VCaP (cell line): ENCODE measurements at regions not wholly inside any gene's neighbourhood (a gene's known extent, or its start where the extent isn't known, plus 50 kb on each side); places are given as distances from the start of the nearest gene placed in this dataset.

ENCODE experiments used
- H3K27ac ChIP-seq: fragments of 450-650 bp; 2 replicates; pipeline ENCODE4 v1.5.1; 2017
- TF ChIP-seq, protein P1 (sequence below): fragments of 450-650 bp; conservative IDR thresholded peaks from 2 replicates; pipeline ENCODE4 v1.5.1; 2017; ENCODE audit warnings: mild to moderate bottlenecking, moderate library complexity

DNA sequence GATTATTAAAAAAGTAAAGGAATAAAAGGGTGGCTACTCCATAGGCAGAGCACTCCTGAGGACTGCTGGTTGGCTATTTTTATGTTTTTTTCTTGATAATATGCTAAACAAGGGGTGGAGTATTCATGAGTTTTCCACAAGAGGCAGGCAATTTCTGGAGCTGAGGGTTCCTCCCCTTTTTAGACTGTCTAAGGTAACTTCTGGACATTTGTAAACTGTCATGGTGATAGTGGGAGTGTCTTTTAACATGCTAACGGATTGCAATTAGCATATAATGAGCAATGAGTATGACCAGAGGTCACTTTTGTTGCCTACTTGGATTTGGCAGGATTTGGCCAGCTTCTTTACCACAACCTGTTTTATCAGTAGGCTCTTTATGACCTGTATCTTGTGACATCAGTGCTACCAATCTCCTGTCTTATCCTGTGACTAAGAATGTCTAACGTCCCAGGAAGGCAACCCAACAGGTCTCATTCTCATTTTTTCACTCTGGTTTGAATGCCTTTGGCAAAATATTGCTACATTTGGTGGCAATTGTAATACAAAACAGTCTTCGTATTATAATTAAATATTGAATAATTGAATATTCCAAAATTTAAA is 587.8 kb upstream of the POM121L12 start:
- no peak overlapping the region for H3K27ac ChIP-seq
- TF ChIP-seq, protein P1, sequence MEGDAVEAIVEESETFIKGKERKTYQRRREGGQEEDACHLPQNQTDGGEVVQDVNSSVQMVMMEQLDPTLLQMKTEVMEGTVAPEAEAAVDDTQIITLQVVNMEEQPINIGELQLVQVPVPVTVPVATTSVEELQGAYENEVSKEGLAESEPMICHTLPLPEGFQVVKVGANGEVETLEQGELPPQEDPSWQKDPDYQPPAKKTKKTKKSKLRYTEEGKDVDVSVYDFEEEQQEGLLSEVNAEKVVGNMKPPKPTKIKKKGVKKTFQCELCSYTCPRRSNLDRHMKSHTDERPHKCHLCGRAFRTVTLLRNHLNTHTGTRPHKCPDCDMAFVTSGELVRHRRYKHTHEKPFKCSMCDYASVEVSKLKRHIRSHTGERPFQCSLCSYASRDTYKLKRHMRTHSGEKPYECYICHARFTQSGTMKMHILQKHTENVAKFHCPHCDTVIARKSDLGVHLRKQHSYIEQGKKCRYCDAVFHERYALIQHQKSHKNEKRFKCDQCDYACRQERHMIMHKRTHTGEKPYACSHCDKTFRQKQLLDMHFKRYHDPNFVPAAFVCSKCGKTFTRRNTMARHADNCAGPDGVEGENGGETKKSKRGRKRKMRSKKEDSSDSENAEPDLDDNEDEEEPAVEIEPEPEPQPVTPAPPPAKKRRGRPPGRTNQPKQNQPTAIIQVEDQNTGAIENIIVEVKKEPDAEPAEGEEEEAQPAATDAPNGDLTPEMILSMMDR = no peak

DNA sequence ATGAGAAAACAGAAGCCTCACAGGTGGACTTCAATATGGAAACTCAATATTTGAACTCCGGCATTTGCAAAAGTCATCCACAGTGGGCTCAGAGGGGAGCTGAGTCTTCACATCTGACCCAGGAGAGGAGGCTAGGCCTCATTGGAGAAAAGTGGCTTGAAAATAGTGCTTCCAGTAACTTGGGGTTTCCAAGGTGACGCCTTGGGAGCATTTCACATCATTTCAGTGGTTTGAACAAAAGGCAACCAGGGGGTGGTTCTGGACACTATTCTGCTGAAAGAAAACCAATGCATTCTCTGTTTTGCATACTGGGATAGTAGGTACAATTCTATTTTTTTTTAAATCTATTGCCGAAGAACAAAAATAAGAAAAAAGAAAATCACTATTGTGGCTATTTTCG is 599.2 kb upstream of the POM121L12 start:
- TF ChIP-seq, protein P1 = no peak
- H3K27ac ChIP-seq = no peak overlapping the region

- TF ChIP-seq, protein P1 = no peak
- H3K27ac ChIP-seq = no peak overlapping the region
Observed at GRCh38 chr7:52431082-52431815, 604.2 kb upstream of the POM121L12 start.

GRCh38 chr7:52423251-52423650 is 612.2 kb upstream of the POM121L12 start:
- TF ChIP-seq, protein P1 = no peak
- H3K27ac ChIP-seq = no peak overlapping the region

DNA sequence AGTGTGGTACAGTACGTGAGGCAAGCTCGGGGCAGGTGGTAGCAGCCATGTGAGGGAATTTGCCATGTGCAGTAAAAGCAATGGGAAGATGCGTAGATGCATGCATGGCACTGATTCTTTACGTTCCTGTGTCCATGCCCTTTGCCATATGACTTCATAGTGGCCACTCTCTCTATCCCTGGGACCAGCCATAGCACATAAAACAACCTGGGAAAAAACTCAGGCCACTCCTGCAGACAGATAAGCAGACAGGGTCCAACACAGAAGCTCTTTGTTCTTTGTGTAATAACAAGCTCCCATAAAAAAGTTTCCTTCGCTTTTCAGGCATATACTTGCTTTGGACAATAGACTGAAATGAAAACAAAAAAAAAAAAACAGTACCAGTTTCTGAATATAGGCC is 622.4 kb upstream of the POM121L12 start:
- H3K27ac ChIP-seq = no peak overlapping the region

GRCh38 chr7:52410032-52410431 is 625.4 kb upstream of the POM121L12 start:
- no peak overlapping the region for H3K27ac ChIP-seq
- TF ChIP-seq, protein P1 = no peak

More for the DNA sequence above, 622.4 kb upstream of the POM121L12 start:
- TF ChIP-seq, protein P1 = no peak

DNA sequence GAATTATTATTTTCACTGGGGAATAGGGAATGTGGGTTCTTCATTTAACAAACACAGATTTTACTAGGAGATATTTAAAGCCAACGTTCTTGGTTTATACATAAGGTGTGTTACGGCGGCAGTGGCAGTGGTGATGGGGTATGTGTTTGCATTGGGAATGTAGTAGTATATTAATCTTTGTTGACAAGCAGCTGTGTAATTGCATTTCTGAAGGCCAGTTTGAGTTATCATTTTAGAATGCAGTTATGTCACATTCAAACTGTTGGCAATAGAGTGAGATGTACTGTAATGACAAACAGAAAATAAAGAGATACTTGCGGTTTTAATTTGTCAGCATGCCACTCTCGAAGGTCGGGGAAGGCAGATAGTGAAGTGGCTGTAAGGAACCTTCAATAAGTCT is 628.6 kb upstream of the POM121L12 start:
- TF ChIP-seq, protein P1 = no peak
- H3K27ac ChIP-seq = no peak overlapping the region
